ENCODE measurements at regions not wholly inside any gene's neighbourhood (a gene's known extent, or its start where the extent isn't known, plus 50 kb on each side); places are given as distances from the start of the nearest gene placed in this dataset.

- H2AFZ ChIP-seq (ENCODE audit: low read length), result peak overlapping the region; percentile 92
- no peak overlapping the region for H3K4me2 ChIP-seq (ENCODE audit: insufficient read depth in 1 of 2, low read depth in 2 of 2, low read length in 2 of 2)
- no peak overlapping the region for H2AK5ac ChIP-seq (ENCODE audit: low read depth, low read length)
- H3K36me3 ChIP-seq (ENCODE audit: control insufficient read depth in 2 of 4, insufficient read depth in 4 of 4, low read length in 3 of 4), result no peaks in the 10 kb centered on the region
- no peak overlapping the region for H3K23ac ChIP-seq (ENCODE audit: insufficient read length)
- no peak overlapping the region for H2BK120ac ChIP-seq (replicated peaks; ENCODE audit: low read depth, low read length)
- DNase-seq (ENCODE audit: low read depth in 1 of 2, low spot score in 2 of 2), result no peak
- no peak overlapping the region for H4K8ac ChIP-seq (ENCODE audit: extremely low read depth, insufficient read depth, low read length)
- H3K4me1 ChIP-seq (replicated peaks in 1 of 4; ENCODE audit: control insufficient read depth in 3 of 4, insufficient read depth in 4 of 4, low read length in 3 of 4), result no peaks in the 10 kb centered on the region
- no peak overlapping the region for H2BK20ac ChIP-seq (ENCODE audit: low read length)
- no peak overlapping the region for H2BK12ac ChIP-seq (ENCODE audit: low read depth, low read length)
- no peaks in the 10 kb centered on the region for H3K79me1 ChIP-seq (ENCODE audit: low read depth, low read length)
- H3K9ac ChIP-seq (replicated peaks in 1 of 4; ENCODE audit: extremely low read depth in 1 of 4, low read depth in 3 of 4, low read length in 3 of 4), result no peak overlapping the region
- no peak overlapping the region for H3K4me3 ChIP-seq (ENCODE audit: extremely low read depth in 1 of 4, insufficient read depth in 2 of 4, low read depth in 3 of 4, low read length in 4 of 4)
- H4K91ac ChIP-seq (replicated peaks; ENCODE audit: insufficient read length, low read length), result no peak overlapping the region
- H2BK15ac ChIP-seq (ENCODE audit: low read length), result no peak overlapping the region
- no peak overlapping the region for H3K4ac ChIP-seq (replicated peaks; ENCODE audit: insufficient read length, low read depth, low read length)
- no peak overlapping the region for H3K56ac ChIP-seq (replicated peaks; ENCODE audit: insufficient read length, low read depth, low read length)
- 90% methylated on average over 2 of the region's 2 CpGs; no CpG with 5 or more reads in 1 of the 2 experiments for WGBS, 2 experiments (ENCODE audit: extremely low coverage in 1 of 2, insufficient coverage in 1 of 2, insufficient read length in 1 of 2, insufficient replicate concordance in 2 of 2, low coverage in 1 of 2, low lambda C conversion rate in 2 of 2, missing lambda C conversion rate in 1 of 2)
- H3K23me2 ChIP-seq (ENCODE audit: low read depth, low read length), result no peaks in the 10 kb centered on the region
- no peaks in the 10 kb centered on the region for H4K20me1 ChIP-seq (replicated peaks in 1 of 2; ENCODE audit: control insufficient read depth in 1 of 2, insufficient read depth in 2 of 2, low read length in 2 of 2)
- no peaks in the 10 kb centered on the region for H3K79me2 ChIP-seq (ENCODE audit: control insufficient read depth in 1 of 2, insufficient read depth in 2 of 2, low read length in 2 of 2)
- H2BK5ac ChIP-seq (ENCODE audit: low read depth, low read length), result no peak overlapping the region
- no peak for FAIRE-seq
- no peak overlapping the region for H3K14ac ChIP-seq (ENCODE audit: insufficient read length)
- H3K9me3 ChIP-seq (ENCODE audit: insufficient read depth in 2 of 2, low read depth in 1 of 2, low read length in 1 of 2), result no peaks in the 10 kb centered on the region
- H3K18ac ChIP-seq (ENCODE audit: extremely low read depth, low read length), result no peak overlapping the region
- ChIA-PET POLR2A (ENCODE audit: partially characterized antibody) (no interaction called here), CTCF (ENCODE audit: partially characterized antibody) (interaction anchor here (1.0 kb wide), 1 partner anchor 10 kb away, joined by 3 read pairs; no protein-coding TSS in a partner anchor)
- H4K5ac ChIP-seq (ENCODE audit: insufficient read length, low read depth, low read length), result no peak overlapping the region
- H3K27me3 ChIP-seq (replicated peaks in 1 of 4; ENCODE audit: control insufficient read depth in 3 of 4, extremely low read depth in 1 of 4, insufficient read depth in 3 of 4, low read length in 3 of 4), result no peaks in the 10 kb centered on the region
- H3K27ac ChIP-seq (ENCODE audit: low read depth, low read length), result no peak overlapping the region
- TF ChIP-seq TAF1 (IDR thresholded peaks at IDR 0.05; ENCODE audit: low read depth, low read length), result no peak
- no peak for TF ChIP-seq NRF1 (IDR thresholded peaks at IDR 0.05; ENCODE audit: low read depth, low read length)
- TF ChIP-seq USF2 (IDR thresholded peaks at IDR 0.05; ENCODE audit: low read length), result no peak
- TF ChIP-seq CBX5 (IDR thresholded peaks at IDR 0.05; ENCODE audit: low read depth, low read length), result no peak
- no peak for TF ChIP-seq GTF2F1 (IDR thresholded peaks at IDR 0.05; ENCODE audit: borderline replicate concordance, low read depth, low read length)
- no peak for TF ChIP-seq FOSL1 (IDR thresholded peaks at IDR 0.05; ENCODE audit: insufficient read depth, low read depth, low read length)
- TF ChIP-seq CHD1 (IDR thresholded peaks at IDR 0.05; ENCODE audit: low read depth, low read length), result no peak
- TF ChIP-seq RAD21 (IDR thresholded peaks at IDR 0.05 in 1 of 2, conservative IDR thresholded peaks at IDR 0.05 in 1 of 2; ENCODE audit: low read depth in 2 of 2, low read length in 2 of 2), result no peak
Measured at GRCh38 chr15:87597346-87598052, 659.0 kb downstream of the NTRK3 start.
